Hepatocyte (in vitro differentiated cells): ENCODE measurements at regions not wholly inside any gene's neighbourhood (a gene's known extent, or its start where the extent isn't known, plus 50 kb on each side); places are given as distances from the start of the nearest gene placed in this dataset.

ENCODE experiments used
- EZH2 ChIP-seq: fragments of 200-600 bp; sonication (generic); IDR thresholded peaks from 2 replicates; pipeline ENCODE4 v1.6.1; 2016; ENCODE audit warnings: antibody characterized with exemption, mild to moderate bottlenecking, borderline replicate concordance
- EZH2phosphoT487 ChIP-seq: fragments of 200-600 bp; sonication (generic); IDR thresholded peaks from one replicate; pipeline ENCODE4 v1.6.1; 2018; ENCODE audit warnings: antibody characterized with exemption, mild to moderate bottlenecking, low read depth, moderate library complexity; ENCODE audit not compliant: unreplicated experiment, severe bottlenecking
- TF ChIP-seq, protein P1 (sequence below): fragments of 200-600 bp; sonication (generic); IDR thresholded peaks from 2 replicates; pipeline ENCODE4 v1.5.1; 2016; ENCODE audit warnings: antibody characterized with exemption, mild to moderate bottlenecking; ENCODE audit not compliant: poor library complexity

DNA sequence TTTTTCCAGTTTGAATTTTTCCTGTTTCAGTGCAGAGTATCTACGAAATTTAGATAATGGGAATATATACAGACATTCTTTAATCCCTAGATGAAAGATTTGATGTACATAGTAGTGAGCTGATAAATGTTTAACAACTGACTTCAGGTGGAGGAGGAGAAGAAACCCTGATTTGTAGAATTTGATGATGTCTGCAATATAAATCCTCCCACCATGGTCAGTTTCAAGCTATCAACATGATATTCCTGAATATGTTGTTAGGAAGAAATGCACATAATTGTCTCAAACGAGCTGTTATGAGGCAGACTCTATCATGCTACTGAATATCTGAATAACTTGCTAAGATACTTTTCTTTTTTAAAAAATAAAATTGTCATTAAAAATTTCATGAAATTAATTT lies 629.3 kb upstream of the LRRN3 start:
- TF ChIP-seq, protein P1, sequence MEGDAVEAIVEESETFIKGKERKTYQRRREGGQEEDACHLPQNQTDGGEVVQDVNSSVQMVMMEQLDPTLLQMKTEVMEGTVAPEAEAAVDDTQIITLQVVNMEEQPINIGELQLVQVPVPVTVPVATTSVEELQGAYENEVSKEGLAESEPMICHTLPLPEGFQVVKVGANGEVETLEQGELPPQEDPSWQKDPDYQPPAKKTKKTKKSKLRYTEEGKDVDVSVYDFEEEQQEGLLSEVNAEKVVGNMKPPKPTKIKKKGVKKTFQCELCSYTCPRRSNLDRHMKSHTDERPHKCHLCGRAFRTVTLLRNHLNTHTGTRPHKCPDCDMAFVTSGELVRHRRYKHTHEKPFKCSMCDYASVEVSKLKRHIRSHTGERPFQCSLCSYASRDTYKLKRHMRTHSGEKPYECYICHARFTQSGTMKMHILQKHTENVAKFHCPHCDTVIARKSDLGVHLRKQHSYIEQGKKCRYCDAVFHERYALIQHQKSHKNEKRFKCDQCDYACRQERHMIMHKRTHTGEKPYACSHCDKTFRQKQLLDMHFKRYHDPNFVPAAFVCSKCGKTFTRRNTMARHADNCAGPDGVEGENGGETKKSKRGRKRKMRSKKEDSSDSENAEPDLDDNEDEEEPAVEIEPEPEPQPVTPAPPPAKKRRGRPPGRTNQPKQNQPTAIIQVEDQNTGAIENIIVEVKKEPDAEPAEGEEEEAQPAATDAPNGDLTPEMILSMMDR: no peak
- TF ChIP-seq EZH2 (no peak), EZH2phosphoT487 (no peak)
